ENCODE measurements at regions not wholly inside any gene's neighbourhood (a gene's known extent, or its start where the extent isn't known, plus 50 kb on each side); places are given as distances from the start of the nearest gene placed in this dataset.

GRCh38 chr3:11924518-11924917 lies 77.8 kb upstream of the TAMM41 start:
- TF ChIP-seq CTCF (conservative IDR thresholded peaks at IDR 0.05; ENCODE audit: low read depth, low read length): no peak
- no peak for DNase-seq (ENCODE audit: low read depth)
- H3K4me3 ChIP-seq (ENCODE audit: low read depth, low read length): no peak overlapping the region

GRCh38 chr3:11928381-11928780 lies 75.8 kb upstream of the SYN2 start:
- no peak for TF ChIP-seq CTCF (conservative IDR thresholded peaks at IDR 0.05; ENCODE audit: low read depth, low read length)
- no peak for DNase-seq (ENCODE audit: low read depth)

GRCh38 chr3:11929531-11929930 lies 74.7 kb upstream of the SYN2 start:
- no peak for DNase-seq (ENCODE audit: low read depth)
- no peak for TF ChIP-seq CTCF (conservative IDR thresholded peaks at IDR 0.05; ENCODE audit: low read depth, low read length)
- H3K4me3 ChIP-seq (ENCODE audit: low read depth, low read length): no peak overlapping the region

More at GRCh38 chr3:11928381-11928780, 75.8 kb upstream of the SYN2 start:
- no peak overlapping the region for H3K4me3 ChIP-seq (ENCODE audit: low read depth, low read length)

GRCh38 chr3:11930084-11930483 lies 74.1 kb upstream of the SYN2 start:
- no peak for TF ChIP-seq CTCF (conservative IDR thresholded peaks at IDR 0.05; ENCODE audit: low read depth, low read length)
- H3K4me3 ChIP-seq (ENCODE audit: low read depth, low read length): no peak overlapping the region
- DNase-seq (ENCODE audit: low read depth): no peak

- no peak for DNase-seq (ENCODE audit: low read depth)
- no peak for TF ChIP-seq CTCF (conservative IDR thresholded peaks at IDR 0.05; ENCODE audit: low read depth, low read length)
- H3K4me3 ChIP-seq (ENCODE audit: low read depth, low read length): no peak overlapping the region
Measured at GRCh38 chr3:11932636-11933035, 71.6 kb upstream of the SYN2 start.

GRCh38 chr3:11933529-11933928 lies 70.7 kb upstream of the SYN2 start:
- no peak for TF ChIP-seq CTCF (conservative IDR thresholded peaks at IDR 0.05; ENCODE audit: low read depth, low read length)

GRCh38 chr3:11944052-11944673 lies 60.0 kb upstream of the SYN2 start:
- DNase-seq (ENCODE audit: low read depth): peak; percentile 50
- peak; percentile 74 for TF ChIP-seq CTCF (conservative IDR thresholded peaks at IDR 0.05; ENCODE audit: low read depth, low read length)
- no peak overlapping the region for H3K4me3 ChIP-seq (ENCODE audit: low read depth, low read length)

More at GRCh38 chr3:11933529-11933928, 70.7 kb upstream of the SYN2 start:
- no peak overlapping the region for H3K4me3 ChIP-seq (ENCODE audit: low read depth, low read length)
- no peak for DNase-seq (ENCODE audit: low read depth)
